HepG2 (cell line): ENCODE measurements at regions not wholly inside any gene's neighbourhood (a gene's known extent, or its start where the extent isn't known, plus 50 kb on each side); places are given as distances from the start of the nearest gene placed in this dataset.

ENCODE experiments used
- ATAC-seq: fragments of 200-7000 bp; cut with Tn5 transposase; 3 replicates; pipeline ENCODE4 v1.9.1; 2020; ENCODE audit warnings: mild to moderate bottlenecking, moderate library complexity
- BruUV-seq: library from RNA; stranded (reverse); fragments of 400-500 nt; replicated peaks from 2 replicates; lab custom pipeline; 2021; lab: Mats Ljungman, UMichigan
- CTCF ChIA-PET: fragments of 300-600 bp; formaldehyde crosslinking; extraction: SDS; loops from one replicate; lab custom pipeline; 2021; ENCODE audit warnings: low total read pairs, inconsistent platforms, low intra/inter-chr PET ratio; lab: Yijun Ruan, JAX
- POLR2A ChIA-PET: fragments of 350-600 bp; sonication (Branson Sonifier 250); formaldehyde crosslinking; loops from one replicate; lab custom pipeline; 2020; ENCODE audit warnings: antibody characterized with exemption, inconsistent platforms; lab: Yijun Ruan, JAX
- DNase-seq: peaks from one replicate; pipeline ENCODE4 v3.0.0-alpha.2; 2015; ENCODE audit warnings: low spot score
- FAIRE-seq: peaks from 3 replicates; lab custom pipeline; 2011; peaks lifted over from hg19 to GRCh38; lab: Jason Lieb, UNC
- H2AFZ ChIP-seq: one replicate; pipeline ENCODE4 v1.6.1; 2011; ENCODE audit warnings: low read length, inconsistent platforms
- H3K27ac ChIP-seq: fragments of 300-600 bp; 3 replicates; pipeline ENCODE4 v1.8.0; 2011; ENCODE audit warnings: mixed run types, mild to moderate bottlenecking, mixed read lengths, low read length, inconsistent platforms; ENCODE audit not compliant: insufficient read depth; ENCODE audit errors: extremely low read length
- H3K27me3 ChIP-seq, 2 experiments: fragments of 200-600 bp in 1 of 2; 2 replicates in 1 of 2; 3 replicates in 1 of 2; pipeline versions ENCODE4 v1.6.0 to v1.8.0; 2011; ENCODE audit warnings: low read length in 2 of 2, mild to moderate bottlenecking in 2 of 2, moderate library complexity in 2 of 2, inconsistent platforms in 1 of 2; ENCODE audit not compliant: insufficient read depth in 2 of 2, control insufficient read depth in 1 of 2
- H3K36me3 ChIP-seq, 2 experiments: fragments of 200-600 bp in 1 of 2; replicated peaks in 1 of 2; 2 replicates in 1 of 2; 3 replicates in 1 of 2; pipeline versions ENCODE4 v1.5.1 to v1.8.0; 2011; ENCODE audit warnings: low read length in 2 of 2, inconsistent platforms in 1 of 2; ENCODE audit not compliant: insufficient read depth in 2 of 2, control insufficient read depth in 1 of 2
- H3K4me1 ChIP-seq: 2 replicates; pipeline ENCODE4 v1.5.1; 2012; ENCODE audit warnings: low read length, inconsistent platforms; ENCODE audit not compliant: insufficient read depth
- H3K4me2 ChIP-seq: 2 replicates; pipeline ENCODE4 v1.6.0; 2011; ENCODE audit warnings: low read depth, low read length, inconsistent platforms
- H3K4me3 ChIP-seq, 3 experiments: fragments of 200-600 bp in 1 of 3; sonication (generic), shearing (Covaris generic) in 1 of 3; replicated peaks in 1 of 3; 2 replicates each; pipeline ENCODE4 v1.5.1; 2011 to 2016; ENCODE audit warnings: low read length in 3 of 3, inconsistent platforms in 2 of 3, low read depth in 2 of 3, mild to moderate bottlenecking in 2 of 3, control low read depth in 1 of 3, mixed read lengths in 1 of 3; ENCODE audit not compliant: insufficient read depth in 1 of 3
- H3K79me2 ChIP-seq: one replicate; pipeline ENCODE4 v1.6.1; 2011; ENCODE audit warnings: low read length, inconsistent platforms; ENCODE audit not compliant: insufficient read depth
- H3K9ac ChIP-seq: 2 replicates; pipeline ENCODE4 v1.6.0; 2011; ENCODE audit warnings: mild to moderate bottlenecking, low read depth, low read length, inconsistent platforms; ENCODE audit not compliant: insufficient read depth
- H3K9me3 ChIP-seq: 2 replicates; pipeline ENCODE4 v1.5.1; 2012; ENCODE audit warnings: mild to moderate bottlenecking, low read length
- H4K20me1 ChIP-seq: 2 replicates; pipeline ENCODE4 v1.6.0; 2011; ENCODE audit warnings: inconsistent platforms, mild to moderate bottlenecking, low read length, moderate library complexity; ENCODE audit not compliant: insufficient read depth
- CBX5 ChIP-seq: sonication (generic); formaldehyde crosslinking; IDR thresholded peaks from 2 replicates; pipeline ENCODE4 v1.4.0; 2020; ENCODE audit warnings: missing genetic modification reagents, borderline replicate concordance
- E2F1 ChIP-seq: sonication (generic); formaldehyde crosslinking; IDR thresholded peaks from 2 replicates; pipeline ENCODE4 v1.5.0; 2020; ENCODE audit warnings: missing genetic modification reagents
- SMARCE1 ChIP-seq: fragments of 450-650 bp; IDR thresholded peaks from 2 replicates; pipeline ENCODE4 v1.6.1; 2017; ENCODE audit warnings: borderline replicate concordance
- STAG1 ChIP-seq: sonication (generic); formaldehyde crosslinking; IDR thresholded peaks from 2 replicates; pipeline ENCODE4 v1.4.0; 2020; ENCODE audit warnings: missing genetic modification reagents
- ZBTB34 ChIP-seq: sonication (generic); formaldehyde crosslinking; IDR thresholded peaks from 2 replicates; pipeline ENCODE4 v1.8.0; 2022; ENCODE audit warnings: mild to moderate bottlenecking, missing genetic modification reagents
- ZMYM4 ChIP-seq: sonication (generic); formaldehyde crosslinking; IDR thresholded peaks from 2 replicates; pipeline ENCODE4 v1.8.1; 2023; ENCODE audit warnings: mild to moderate bottlenecking, missing genetic modification reagents
- ZNF281 ChIP-seq: sonication (generic); formaldehyde crosslinking; IDR thresholded peaks from 2 replicates; pipeline ENCODE4 v1.4.0; 2020; ENCODE audit warnings: missing genetic modification reagents, borderline replicate concordance
- ZNF350 ChIP-seq: sonication (generic); formaldehyde crosslinking; IDR thresholded peaks from 2 replicates; pipeline ENCODE4 v1.4.0; 2020; ENCODE audit warnings: mild to moderate bottlenecking, low read depth, missing genetic modification reagents, borderline replicate concordance
- ZUFSP ChIP-seq: sonication (generic); formaldehyde crosslinking; IDR thresholded peaks from 2 replicates; pipeline ENCODE4 v1.9.0; 2021; ENCODE audit warnings: missing genetic modification reagents, mild to moderate bottlenecking, borderline replicate concordance
- WGBS: methylation state at CpG from one replicate; pipeline ENCODE4 v1.1.6; 2017; ENCODE audit warnings: low lambda C conversion rate; 5-methylcytosine and 5-hydroxymethylcytosine counted together
- in situ Hi-C: cut with HindIII; loops from 2 replicates; pipeline ENCODE4 v1.10.0; 2017; ENCODE audit warnings: low pct_unique_long_range_greater_than_20kb; ENCODE audit not compliant: extremely low pct_ligation_motif_present
- intact Hi-C: fragments of 100-400 bp; cut with micrococcal nuclease; formaldehyde crosslinking; loops from one replicate; pipeline ENCODE4 v1.10.0; 2022; ENCODE audit not compliant: unreplicated experiment

DNA sequence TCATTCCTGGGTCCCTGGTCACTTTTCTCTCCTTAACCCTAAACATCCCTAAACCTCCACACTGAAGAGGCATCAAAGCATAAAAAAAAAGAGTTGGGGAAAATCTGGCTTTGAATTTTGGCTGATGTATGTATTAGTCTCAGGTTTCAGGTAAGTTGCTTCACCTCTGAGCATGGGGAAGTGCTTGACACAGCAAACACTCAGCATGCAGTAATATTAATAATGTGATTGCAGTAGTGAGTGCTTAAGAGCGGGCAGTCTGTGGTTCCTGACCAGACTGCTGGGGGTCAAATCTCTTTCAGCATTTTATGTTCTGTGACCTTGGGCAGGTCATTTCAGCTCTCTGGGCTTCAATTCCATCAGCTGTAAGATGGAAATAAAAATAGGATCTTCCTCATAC, 467.9 kb downstream of the SOX2 start:
- Histone ChIP-seq H3K9ac (no peak overlapping the region), H3K36me3 (no peaks in the 10 kb centered on the region), H3K9me3 (no peaks in the 10 kb centered on the region), H4K20me1 (no peaks in the 10 kb centered on the region), H3K4me2 (no peak overlapping the region), H3K27me3 (no peaks in the 10 kb centered on the region; a peak in 1 of 5 replicates), H3K79me2 (no peaks in the 10 kb centered on the region), H3K4me3 (no peak overlapping the region), H3K27ac (no peak overlapping the region), H3K4me1 (peaks cover 7% of the 10 kb centered on the region; the same call in 1 of the 2 replicates), H2AFZ (no peak overlapping the region)
- WGBS: 53% methylated on average over 1 of the region's 1 CpG
- no peak for DNase-seq
- no TSS peak for BruUV-seq
- in situ Hi-C loops: no loop called here
- CTCF ChIA-PET: no interaction called here
- no peak for TF ChIP-seq ZMYM4 (CRISPR knock-in tag)
- no peak for TF ChIP-seq CBX5 (CRISPR knock-in tag)
- TF ChIP-seq SMARCE1: no peak
- TF ChIP-seq ZNF281 (CRISPR knock-in tag): no peak
- no peak for ATAC-seq
- intact Hi-C loops: no loop called here
- FAIRE-seq: no peak
- POLR2A ChIA-PET: no interaction called here

DNA sequence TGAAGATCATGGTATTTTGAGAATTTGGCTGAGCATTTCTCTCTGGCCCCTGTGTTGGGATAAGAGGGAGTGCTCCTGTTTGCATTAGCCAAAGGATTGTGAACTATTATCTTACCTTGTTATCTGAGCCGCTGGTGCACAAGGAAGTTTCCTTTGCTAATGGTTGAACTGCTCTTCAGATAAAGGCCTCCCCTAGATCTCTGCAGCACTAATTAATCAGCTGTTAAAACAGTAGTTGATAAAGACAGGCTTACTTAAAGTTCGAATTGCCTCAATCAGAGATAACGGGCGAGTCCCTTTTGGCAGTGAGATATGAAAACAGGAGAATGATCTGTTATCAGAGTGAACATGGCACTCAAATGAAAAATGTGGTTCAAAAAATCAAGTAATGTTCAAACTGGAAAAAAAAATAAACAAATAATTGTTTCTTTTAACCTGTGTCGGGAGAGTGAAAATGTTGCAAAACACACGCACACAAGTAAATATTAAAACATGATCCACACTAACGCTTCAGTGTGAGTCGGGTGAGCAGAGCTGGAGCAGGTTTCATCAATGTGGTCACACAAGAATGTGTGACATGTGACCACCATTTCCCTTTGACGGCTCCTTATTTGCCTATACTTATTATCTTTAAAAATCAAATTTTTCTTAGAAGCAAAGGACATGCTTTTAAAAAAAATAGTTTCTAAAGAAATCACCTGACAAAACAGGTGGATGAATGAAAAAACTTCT, 469.1 kb downstream of the SOX2 start:
- no peak overlapping the region for H3K27ac ChIP-seq
- peaks cover 7% of the 10 kb centered on the region; the same call in 1 of the 2 replicates for H3K4me1 ChIP-seq
- TF ChIP-seq CBX5 (CRISPR knock-in tag) (no peak), ZBTB34 (CRISPR knock-in tag) (no peak), STAG1 (no peak), ZUFSP (CRISPR knock-in tag) (no peak), ZNF350 (CRISPR knock-in tag) (no peak), E2F1 (CRISPR knock-in tag) (no peak)
- no peak overlapping the region for H3K4me3 ChIP-seq
- no peaks in the 10 kb centered on the region; a peak in 1 of 5 replicates for H3K27me3 ChIP-seq
- no peaks in the 10 kb centered on the region for H3K9me3 ChIP-seq
- no peak overlapping the region for H2AFZ ChIP-seq
- FAIRE-seq (no peak), ATAC-seq (no peak; the same call in 2 of the 3 replicates), DNase-seq (peak; percentile 15)
- H3K9ac ChIP-seq: no peak overlapping the region
- 4% methylated on average over 9 of the region's 9 CpGs for WGBS
- intact Hi-C loops (no loop called here), in situ Hi-C loops (no loop called here)
- no TSS peak for BruUV-seq
- POLR2A ChIA-PET: no interaction called here
- H3K36me3 ChIP-seq: no peaks in the 10 kb centered on the region
- H4K20me1 ChIP-seq: no peaks in the 10 kb centered on the region
- no peak overlapping the region for H3K4me2 ChIP-seq
- CTCF ChIA-PET: no interaction called here
- no peaks in the 10 kb centered on the region for H3K79me2 ChIP-seq
